ENCODE measurements at regions not wholly inside any gene's neighbourhood (a gene's known extent, or its start where the extent isn't known, plus 50 kb on each side); places are given as distances from the start of the nearest gene placed in this dataset.

DNA sequence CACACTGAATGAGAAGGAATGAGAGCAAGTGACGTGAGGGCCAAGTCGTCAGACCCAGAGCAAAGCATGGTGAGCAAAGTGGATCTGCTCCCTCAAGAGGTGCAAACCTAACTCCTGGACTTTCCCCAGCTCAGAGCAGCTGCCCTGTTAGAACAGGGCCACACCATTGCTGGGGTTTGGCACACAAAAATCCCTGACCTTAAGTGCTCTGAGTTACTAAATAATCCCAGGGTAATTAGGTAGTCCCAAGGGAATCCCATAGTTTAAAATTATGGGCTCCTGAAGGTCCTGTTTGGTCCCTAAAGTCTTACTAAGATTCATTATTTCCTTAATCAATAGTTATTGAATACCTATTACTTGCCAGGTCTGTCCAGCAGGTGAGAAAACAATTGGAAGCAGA, 165.1 kb upstream of the TNFAIP3 start:
- Histone ChIP-seq H3K4me1 (ENCODE audit: control insufficient read depth, insufficient read depth, low read length) (peaks cover 27% of the 10 kb centered on the region), H3K79me2 (ENCODE audit: control insufficient read depth, insufficient read depth, low read length) (peaks cover 8% of the 10 kb centered on the region), H3K9me3 (replicated peaks; ENCODE audit: control insufficient read depth, insufficient read depth, low read length) (no peaks in the 10 kb centered on the region), H2AFZ (ENCODE audit: control insufficient read depth, low read depth, low read length) (no peak overlapping the region), H4K20me1 (ENCODE audit: control insufficient read depth, insufficient read depth) (no peaks in the 10 kb centered on the region), H3K4me2 (ENCODE audit: control insufficient read depth, insufficient read depth) (no peak overlapping the region), H3K36me3 (ENCODE audit: control insufficient read depth in 2 of 2, insufficient read depth in 2 of 2, low read length in 1 of 2) (no peaks in the 10 kb centered on the region), H3K9ac (ENCODE audit: control insufficient read depth, insufficient read depth, low read length) (no peak overlapping the region), H3K27me3 (replicated peaks in 1 of 2; ENCODE audit: control insufficient read depth in 2 of 2, insufficient read depth in 2 of 2, low read length in 1 of 2) (no peaks in the 10 kb centered on the region), H3K4me3 (no peak overlapping the region), H3K27ac (ENCODE audit: control insufficient read depth, insufficient read depth) (no peak overlapping the region)
- POLR2A ChIA-PET: no interaction called here
- CTCF ChIA-PET: interaction anchor here (1.1 to 2.0 kb wide), 2 partner anchors 40 to 83 kb away, joined by 3 to 11 read pairs; no protein-coding TSS in a partner anchor
- no TSS peak for BruUV-seq (replicated peaks)
- intact Hi-C loops (cut with micrococcal nuclease; ENCODE audit: unreplicated experiment) (no loop called here), in situ Hi-C loops (cut with MboI) (loop anchor here (10.0 kb wide), 1 partner anchor 303 kb away; no protein-coding TSS in a partner anchor)
- WGBS (ENCODE audit: insufficient coverage, insufficient replicate concordance, low lambda C conversion rate, missing lambda C conversion rate): 72% methylated on average over 2 of the region's 2 CpGs
- RAD21 ChIA-PET (ENCODE audit: unreplicated experiment): interaction anchor here (1.3 kb wide), 1 partner anchor 40 kb away, joined by 4 read pairs; no protein-coding TSS in a partner anchor
- DNase-seq (ENCODE audit: low read depth, low spot score): no peak
- FAIRE-seq: no peak
- TF ChIP-seq EGR1 (IDR thresholded peaks at IDR 0.05; ENCODE audit: borderline replicate concordance in 1 of 2, low read depth in 2 of 2, low read length in 2 of 2) (no peak), MEF2B (IDR thresholded peaks at IDR 0.05; ENCODE audit: partially characterized antibody, poor library complexity, severe bottlenecking) (peak; percentile 65), HDAC2 (IDR thresholded peaks at IDR 0.05) (no peak), JUND (IDR thresholded peaks at IDR 0.05; ENCODE audit: low read depth, low read length) (no peak), IRF4 (IDR thresholded peaks at IDR 0.05; ENCODE audit: low read depth, low read length) (no peak)
- SMC1A ChIA-PET (ENCODE audit: uncharacterized antibody, unreplicated experiment): interaction anchor here (1.0 to 10.7 kb wide), 4 partner anchors 8 to 273 kb away, joined by 3 to 236 read pairs (median 4); no protein-coding TSS in a partner anchor
- no peak for ATAC-seq

DNA sequence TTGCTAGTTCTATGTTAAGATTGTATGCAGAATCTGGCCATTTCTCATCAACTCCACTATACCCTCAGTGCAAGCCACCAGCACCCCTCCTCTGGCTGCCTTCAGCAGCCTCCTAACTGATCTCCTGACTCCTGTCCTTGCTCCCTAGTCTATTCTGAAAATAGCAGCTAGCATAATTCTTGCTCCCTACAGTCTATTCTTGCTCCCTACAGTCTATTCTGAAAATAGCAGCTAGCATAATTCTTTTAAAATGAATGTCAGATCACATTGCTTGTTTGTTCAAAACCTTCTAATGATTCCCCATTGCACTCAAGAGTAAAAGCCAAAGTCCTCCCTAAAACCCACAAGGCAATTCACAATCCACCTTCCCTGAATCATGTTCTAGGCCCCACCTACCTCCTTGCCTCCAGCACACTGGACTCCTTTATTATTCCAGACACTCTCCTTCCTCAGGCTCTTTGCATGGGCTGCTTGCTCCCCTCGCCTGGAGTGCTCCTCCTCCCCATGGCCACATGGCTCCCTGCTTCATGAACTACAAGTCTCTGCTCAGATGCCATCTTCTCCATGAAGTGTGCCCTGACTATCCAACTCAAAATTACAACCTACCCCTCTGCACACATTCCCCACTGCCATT, 164.2 kb upstream of the TNFAIP3 start:
- in situ Hi-C loops (cut with MboI): loop anchor here (10.0 kb wide), 1 partner anchor 302 kb away; no protein-coding TSS in a partner anchor
- Histone ChIP-seq H3K27me3 (replicated peaks in 1 of 2; ENCODE audit: control insufficient read depth in 2 of 2, insufficient read depth in 2 of 2, low read length in 1 of 2) (no peaks in the 10 kb centered on the region), H3K9ac (ENCODE audit: control insufficient read depth, insufficient read depth, low read length) (no peak overlapping the region), H4K20me1 (ENCODE audit: control insufficient read depth, insufficient read depth) (no peaks in the 10 kb centered on the region), H3K4me2 (ENCODE audit: control insufficient read depth, insufficient read depth) (no peak overlapping the region), H3K4me1 (ENCODE audit: control insufficient read depth, insufficient read depth, low read length) (peaks cover 29% of the 10 kb centered on the region), H3K27ac (ENCODE audit: control insufficient read depth, insufficient read depth) (no peak overlapping the region), H3K9me3 (replicated peaks; ENCODE audit: control insufficient read depth, insufficient read depth, low read length) (no peaks in the 10 kb centered on the region), H3K36me3 (ENCODE audit: control insufficient read depth in 2 of 2, insufficient read depth in 2 of 2, low read length in 1 of 2) (no peaks in the 10 kb centered on the region), H2AFZ (ENCODE audit: control insufficient read depth, low read depth, low read length) (no peak overlapping the region), H3K4me3 (no peak overlapping the region), H3K79me2 (ENCODE audit: control insufficient read depth, insufficient read depth, low read length) (peaks cover 11% of the 10 kb centered on the region)
- DNase-seq (ENCODE audit: low read depth, low spot score): no peak
- WGBS (ENCODE audit: insufficient coverage, insufficient replicate concordance, low lambda C conversion rate, missing lambda C conversion rate): 53% methylated on average over 1 of the region's 1 CpG
- intact Hi-C loops (cut with micrococcal nuclease; ENCODE audit: unreplicated experiment): no loop called here
- FAIRE-seq: no peak
- RAD21 ChIA-PET (ENCODE audit: unreplicated experiment): interaction anchor here (0.6 to 1.3 kb wide), 4 partner anchors 35 to 273 kb away, joined by 3 to 4 read pairs (median 3); no protein-coding TSS in a partner anchor
- BruUV-seq (replicated peaks): no TSS peak
- no peak for ATAC-seq
- SMC1A ChIA-PET (ENCODE audit: uncharacterized antibody, unreplicated experiment): interaction anchor here (1.4 to 10.7 kb wide), 3 partner anchors 9 to 272 kb away, joined by 3 to 236 read pairs (median 4); no protein-coding TSS in a partner anchor
- POLR2A ChIA-PET: no interaction called here
- CTCF ChIA-PET: interaction anchor here (0.8 to 2.0 kb wide), 4 partner anchors 21 to 273 kb away, joined by 3 to 11 read pairs (median 3); no protein-coding TSS in a partner anchor
- TF ChIP-seq, protein P1, sequence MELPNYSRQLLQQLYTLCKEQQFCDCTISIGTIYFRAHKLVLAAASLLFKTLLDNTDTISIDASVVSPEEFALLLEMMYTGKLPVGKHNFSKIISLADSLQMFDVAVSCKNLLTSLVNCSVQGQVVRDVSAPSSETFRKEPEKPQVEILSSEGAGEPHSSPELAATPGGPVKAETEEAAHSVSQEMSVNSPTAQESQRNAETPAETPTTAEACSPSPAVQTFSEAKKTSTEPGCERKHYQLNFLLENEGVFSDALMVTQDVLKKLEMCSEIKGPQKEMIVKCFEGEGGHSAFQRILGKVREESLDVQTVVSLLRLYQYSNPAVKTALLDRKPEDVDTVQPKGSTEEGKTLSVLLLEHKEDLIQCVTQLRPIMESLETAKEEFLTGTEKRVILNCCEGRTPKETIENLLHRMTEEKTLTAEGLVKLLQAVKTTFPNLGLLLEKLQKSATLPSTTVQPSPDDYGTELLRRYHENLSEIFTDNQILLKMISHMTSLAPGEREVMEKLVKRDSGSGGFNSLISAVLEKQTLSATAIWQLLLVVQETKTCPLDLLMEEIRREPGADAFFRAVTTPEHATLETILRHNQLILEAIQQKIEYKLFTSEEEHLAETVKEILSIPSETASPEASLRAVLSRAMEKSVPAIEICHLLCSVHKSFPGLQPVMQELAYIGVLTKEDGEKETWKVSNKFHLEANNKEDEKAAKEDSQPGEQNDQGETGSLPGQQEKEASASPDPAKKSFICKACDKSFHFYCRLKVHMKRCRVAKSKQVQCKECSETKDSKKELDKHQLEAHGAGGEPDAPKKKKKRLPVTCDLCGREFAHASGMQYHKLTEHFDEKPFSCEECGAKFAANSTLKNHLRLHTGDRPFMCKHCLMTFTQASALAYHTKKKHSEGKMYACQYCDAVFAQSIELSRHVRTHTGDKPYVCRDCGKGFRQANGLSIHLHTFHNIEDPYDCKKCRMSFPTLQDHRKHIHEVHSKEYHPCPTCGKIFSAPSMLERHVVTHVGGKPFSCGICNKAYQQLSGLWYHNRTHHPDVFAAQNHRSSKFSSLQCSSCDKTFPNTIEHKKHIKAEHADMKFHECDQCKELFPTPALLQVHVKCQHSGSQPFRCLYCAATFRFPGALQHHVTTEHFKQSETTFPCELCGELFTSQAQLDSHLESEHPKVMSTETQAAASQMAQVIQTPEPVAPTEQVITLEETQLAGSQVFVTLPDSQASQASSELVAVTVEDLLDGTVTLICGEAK (IDR thresholded peaks at IDR 0.05; ENCODE audit: borderline replicate concordance): no peak
- no peak for TF ChIP-seq ZNF24 (IDR thresholded peaks at IDR 0.05)
- TF ChIP-seq, protein P2, sequence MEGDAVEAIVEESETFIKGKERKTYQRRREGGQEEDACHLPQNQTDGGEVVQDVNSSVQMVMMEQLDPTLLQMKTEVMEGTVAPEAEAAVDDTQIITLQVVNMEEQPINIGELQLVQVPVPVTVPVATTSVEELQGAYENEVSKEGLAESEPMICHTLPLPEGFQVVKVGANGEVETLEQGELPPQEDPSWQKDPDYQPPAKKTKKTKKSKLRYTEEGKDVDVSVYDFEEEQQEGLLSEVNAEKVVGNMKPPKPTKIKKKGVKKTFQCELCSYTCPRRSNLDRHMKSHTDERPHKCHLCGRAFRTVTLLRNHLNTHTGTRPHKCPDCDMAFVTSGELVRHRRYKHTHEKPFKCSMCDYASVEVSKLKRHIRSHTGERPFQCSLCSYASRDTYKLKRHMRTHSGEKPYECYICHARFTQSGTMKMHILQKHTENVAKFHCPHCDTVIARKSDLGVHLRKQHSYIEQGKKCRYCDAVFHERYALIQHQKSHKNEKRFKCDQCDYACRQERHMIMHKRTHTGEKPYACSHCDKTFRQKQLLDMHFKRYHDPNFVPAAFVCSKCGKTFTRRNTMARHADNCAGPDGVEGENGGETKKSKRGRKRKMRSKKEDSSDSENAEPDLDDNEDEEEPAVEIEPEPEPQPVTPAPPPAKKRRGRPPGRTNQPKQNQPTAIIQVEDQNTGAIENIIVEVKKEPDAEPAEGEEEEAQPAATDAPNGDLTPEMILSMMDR (IDR thresholded peaks at IDR 0.05 in 2 of 3, conservative IDR thresholded peaks at IDR 0.05 in 1 of 3; ENCODE audit: control insufficient read depth in 2 of 3, extremely low read depth in 1 of 3, insufficient read depth in 1 of 3, low read depth in 3 of 3, low read length in 3 of 3): peak in 1 of 3 experiments; percentile 12; a peak in 1 of 6 replicates
